Astrocyte (in vitro differentiated cells and primary cell): ENCODE measurements at regions not wholly inside any gene's neighbourhood (a gene's known extent, or its start where the extent isn't known, plus 50 kb on each side); places are given as distances from the start of the nearest gene placed in this dataset.
"Not testable (repeated sequence)": the region's sequence is repeated elsewhere in the genome, so short reads cannot be mapped to it uniquely, and the experiment has no call there.

ENCODE experiments used
- DNase-seq: peaks from one replicate; pipeline ENCODE4 v3.0.0-alpha.2; 2010; ENCODE audit warnings: low read depth
- FAIRE-seq: peaks from 2 replicates; lab custom pipeline; 2011; peaks lifted over from hg19 to GRCh38; lab: Jason Lieb, UNC
- H2AFZ ChIP-seq: 2 replicates; pipeline ENCODE4 v1.6.0; 2012; ENCODE audit warnings: low read depth, low read length, inconsistent platforms
- H3K27ac ChIP-seq: 2 replicates; pipeline ENCODE4 v1.5.1; 2011; ENCODE audit warnings: low read depth, low read length, inconsistent platforms
- H3K27me3 ChIP-seq: 2 replicates; pipeline ENCODE4 v1.6.0; 2011; ENCODE audit warnings: low read length, inconsistent platforms; ENCODE audit not compliant: insufficient read depth
- H3K36me3 ChIP-seq: 2 replicates; pipeline ENCODE4 v1.5.1; 2011; ENCODE audit warnings: low read length, inconsistent platforms; ENCODE audit not compliant: insufficient read depth
- H3K4me1 ChIP-seq: 2 replicates; pipeline ENCODE4 v1.5.1; 2011; ENCODE audit warnings: low read length, inconsistent platforms; ENCODE audit not compliant: insufficient read depth
- H3K4me2 ChIP-seq: 2 replicates; pipeline ENCODE4 v1.6.0; 2012; ENCODE audit warnings: low read length, inconsistent platforms
- H3K4me3 ChIP-seq: 2 replicates; pipeline ENCODE4 v1.5.1; 2011; ENCODE audit warnings: low read depth, mild to moderate bottlenecking, low read length, inconsistent platforms; ENCODE audit not compliant: insufficient read depth
- H3K79me2 ChIP-seq: 2 replicates; pipeline ENCODE4 v1.6.0; 2012; ENCODE audit warnings: mild to moderate bottlenecking, low read length, inconsistent platforms; ENCODE audit not compliant: insufficient read depth
- H3K9ac ChIP-seq: 2 replicates; pipeline ENCODE4 v1.6.0; 2012; ENCODE audit warnings: mild to moderate bottlenecking, low read length, inconsistent platforms
- H3K9me3 ChIP-seq: 2 replicates; pipeline ENCODE4 v1.5.1; 2012; ENCODE audit warnings: low read depth, mild to moderate bottlenecking, low read length, inconsistent platforms; ENCODE audit not compliant: insufficient read depth
- H4K20me1 ChIP-seq: 2 replicates; pipeline ENCODE4 v1.6.0; 2012; ENCODE audit warnings: low read length, inconsistent platforms; ENCODE audit not compliant: insufficient read depth
- H3K27ac Mint-ChIP-seq: one replicate; pipeline ENCODE4 v1.8.0; 2021; ENCODE audit warnings: mild to moderate bottlenecking, mixed read lengths; ENCODE audit not compliant: unreplicated experiment
- H3K27me3 Mint-ChIP-seq: one replicate; pipeline ENCODE4 v1.8.0; 2021; ENCODE audit warnings: low read depth, mixed read lengths; ENCODE audit not compliant: unreplicated experiment
- H3K36me3 Mint-ChIP-seq: one replicate; pipeline ENCODE4 v1.8.0; 2021; ENCODE audit warnings: low read depth, mixed read lengths; ENCODE audit not compliant: unreplicated experiment
- H3K4me1 Mint-ChIP-seq: one replicate; pipeline ENCODE4 v1.8.0; 2021; ENCODE audit warnings: low read depth, mixed read lengths; ENCODE audit not compliant: unreplicated experiment
- H3K4me3 Mint-ChIP-seq: one replicate; pipeline ENCODE4 v1.8.0; 2021; ENCODE audit warnings: mild to moderate bottlenecking, moderate library complexity, mixed read lengths; ENCODE audit not compliant: unreplicated experiment
- H3K9me3 Mint-ChIP-seq: one replicate; pipeline ENCODE4 v1.8.0; 2021; ENCODE audit warnings: mild to moderate bottlenecking, mixed read lengths; ENCODE audit not compliant: unreplicated experiment
- EZH2 ChIP-seq: IDR thresholded peaks from 2 replicates; pipeline ENCODE4 v1.6.1; 2012; ENCODE audit warnings: mild to moderate bottlenecking, low read length, inconsistent platforms; ENCODE audit not compliant: insufficient read depth
- TF ChIP-seq, protein P1 (sequence below): IDR thresholded peaks from 2 replicates; pipeline ENCODE4 v1.5.1; 2011; ENCODE audit warnings: low read depth, mild to moderate bottlenecking, inconsistent platforms, low read length, moderate library complexity; ENCODE audit not compliant: insufficient read depth

DNA sequence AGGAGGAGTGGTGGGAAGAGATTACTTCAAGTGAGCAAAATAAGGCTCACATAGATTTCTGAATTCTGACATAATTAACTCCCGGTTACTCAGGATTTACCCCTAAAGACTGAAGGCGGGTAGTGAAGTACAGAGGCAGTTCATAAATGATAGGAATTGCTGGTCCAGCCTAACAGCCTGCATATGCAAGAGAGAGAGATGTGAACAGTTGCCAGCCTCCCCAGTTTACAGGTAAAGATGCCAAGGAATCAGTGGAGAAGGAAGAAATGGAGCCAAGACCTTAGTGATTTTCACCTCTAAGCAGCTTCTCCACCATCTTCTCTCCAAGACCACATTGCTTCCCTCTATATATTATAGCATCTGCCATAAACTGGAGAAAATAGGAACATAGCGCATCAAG is 91.8 kb upstream of the THUMPD2 start:
- Histone ChIP-seq H3K4me1 (peaks cover 23% of the 10 kb centered on the region), H3K79me2 (no peaks in the 10 kb centered on the region), H3K4me3 (no peak overlapping the region), H3K27me3 (no peaks in the 10 kb centered on the region), H3K9ac (peak overlapping the region; percentile 12), H3K4me2 (peak overlapping the region; percentile 68), H3K36me3 (no peaks in the 10 kb centered on the region), H2AFZ (no peak overlapping the region), H4K20me1 (no peaks in the 10 kb centered on the region), H3K9me3 (no peaks in the 10 kb centered on the region), H3K27ac (peak overlapping the region; percentile 67)
- Mint-ChIP-seq H3K27me3 (no peaks in the 10 kb centered on the region), H3K36me3 (peaks cover 2% of the 10 kb centered on the region), H3K27ac (peak overlapping the region; percentile 27), H3K9me3 (peaks cover 4% of the 10 kb centered on the region), H3K4me1 (peaks cover 30% of the 10 kb centered on the region), H3K4me3 (no peak overlapping the region)
- no peak for TF ChIP-seq EZH2
- TF ChIP-seq, protein P1, sequence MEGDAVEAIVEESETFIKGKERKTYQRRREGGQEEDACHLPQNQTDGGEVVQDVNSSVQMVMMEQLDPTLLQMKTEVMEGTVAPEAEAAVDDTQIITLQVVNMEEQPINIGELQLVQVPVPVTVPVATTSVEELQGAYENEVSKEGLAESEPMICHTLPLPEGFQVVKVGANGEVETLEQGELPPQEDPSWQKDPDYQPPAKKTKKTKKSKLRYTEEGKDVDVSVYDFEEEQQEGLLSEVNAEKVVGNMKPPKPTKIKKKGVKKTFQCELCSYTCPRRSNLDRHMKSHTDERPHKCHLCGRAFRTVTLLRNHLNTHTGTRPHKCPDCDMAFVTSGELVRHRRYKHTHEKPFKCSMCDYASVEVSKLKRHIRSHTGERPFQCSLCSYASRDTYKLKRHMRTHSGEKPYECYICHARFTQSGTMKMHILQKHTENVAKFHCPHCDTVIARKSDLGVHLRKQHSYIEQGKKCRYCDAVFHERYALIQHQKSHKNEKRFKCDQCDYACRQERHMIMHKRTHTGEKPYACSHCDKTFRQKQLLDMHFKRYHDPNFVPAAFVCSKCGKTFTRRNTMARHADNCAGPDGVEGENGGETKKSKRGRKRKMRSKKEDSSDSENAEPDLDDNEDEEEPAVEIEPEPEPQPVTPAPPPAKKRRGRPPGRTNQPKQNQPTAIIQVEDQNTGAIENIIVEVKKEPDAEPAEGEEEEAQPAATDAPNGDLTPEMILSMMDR: no peak
- FAIRE-seq: no peak
- no peak for DNase-seq

DNA sequence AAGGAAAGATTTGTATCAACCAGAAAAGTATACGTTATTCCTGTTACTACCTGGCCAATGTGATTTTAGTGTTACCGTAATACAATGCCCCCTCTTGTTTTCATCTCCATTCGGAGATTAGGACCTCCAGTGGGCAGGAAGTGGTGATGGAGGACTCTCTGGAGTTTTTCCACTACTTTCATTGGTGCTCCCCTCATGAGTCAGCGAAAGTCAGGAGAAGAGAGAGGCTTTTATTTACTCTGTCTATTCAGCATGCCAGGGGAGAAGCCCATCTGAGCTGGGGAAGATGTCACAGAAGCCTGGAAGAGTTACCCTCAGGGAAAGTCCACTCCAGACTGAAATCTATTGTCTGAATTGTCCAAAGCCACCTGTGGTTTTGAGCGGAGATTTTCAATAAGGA is 88.2 kb upstream of the THUMPD2 start:
- H3K36me3 ChIP-seq: no peaks in the 10 kb centered on the region
- Mint-ChIP-seq H3K9me3 (peaks cover 4% of the 10 kb centered on the region), H3K27me3 (no peaks in the 10 kb centered on the region), H3K4me3 (no peak overlapping the region), H3K4me1 (peaks cover 21% of the 10 kb centered on the region), H3K36me3 (no peaks in the 10 kb centered on the region), H3K27ac (no peak overlapping the region)
- no peak for DNase-seq
- TF ChIP-seq EZH2: no peak
- TF ChIP-seq, protein P1: no peak
- no peak overlapping the region for H3K27ac ChIP-seq
- no peak overlapping the region for H3K4me2 ChIP-seq
- no peaks in the 10 kb centered on the region for H3K9me3 ChIP-seq
- peaks cover 16% of the 10 kb centered on the region for H3K4me1 ChIP-seq
- no peaks in the 10 kb centered on the region for H3K27me3 ChIP-seq
- no peaks in the 10 kb centered on the region for H3K79me2 ChIP-seq
- no peak overlapping the region for H2AFZ ChIP-seq
- no peak overlapping the region for H3K9ac ChIP-seq
- no peak overlapping the region for H3K4me3 ChIP-seq
- no peaks in the 10 kb centered on the region for H4K20me1 ChIP-seq
- FAIRE-seq: no peak

DNA sequence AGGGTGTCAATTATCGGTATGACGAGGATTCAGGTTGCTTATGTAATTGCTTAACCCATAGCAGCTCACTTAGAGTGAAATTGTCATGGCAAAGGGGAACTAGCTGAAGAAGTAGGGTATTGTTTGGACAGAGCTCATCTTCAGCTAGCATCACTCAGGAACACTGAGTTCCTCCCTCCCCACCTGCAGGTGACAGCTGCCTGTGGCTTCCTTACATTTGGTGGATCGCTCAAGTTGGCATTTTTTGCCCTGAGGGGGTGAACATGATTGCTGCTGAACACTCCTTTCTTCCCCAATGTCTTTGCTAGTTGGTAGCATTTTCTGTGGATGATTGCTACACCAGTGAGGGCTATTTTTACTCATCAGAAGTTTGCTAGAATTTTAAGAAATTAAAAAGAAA is 86.7 kb upstream of the THUMPD2 start:
- no peaks in the 10 kb centered on the region for H3K36me3 Mint-ChIP-seq
- H3K9me3 ChIP-seq: no peaks in the 10 kb centered on the region
- H3K9ac ChIP-seq: no peak overlapping the region
- no peaks in the 10 kb centered on the region for H3K36me3 ChIP-seq
- H3K27me3 Mint-ChIP-seq: no peaks in the 10 kb centered on the region
- no peak overlapping the region for H3K27ac ChIP-seq
- no peak overlapping the region for H3K4me3 Mint-ChIP-seq
- H4K20me1 ChIP-seq: no peaks in the 10 kb centered on the region
- no peak overlapping the region for H3K4me2 ChIP-seq
- no peak overlapping the region for H3K27ac Mint-ChIP-seq
- peaks cover 9% of the 10 kb centered on the region for H3K4me1 Mint-ChIP-seq
- no peaks in the 10 kb centered on the region for H3K27me3 ChIP-seq
- DNase-seq (no peak), FAIRE-seq (no peak)
- peaks cover 7% of the 10 kb centered on the region for H3K4me1 ChIP-seq
- H3K4me3 ChIP-seq: no peak overlapping the region
- TF ChIP-seq, protein P1: no peak
- no peak for TF ChIP-seq EZH2
- H2AFZ ChIP-seq: no peak overlapping the region
- H3K79me2 ChIP-seq: no peaks in the 10 kb centered on the region
- H3K9me3 Mint-ChIP-seq: peaks cover 4% of the 10 kb centered on the region

DNA sequence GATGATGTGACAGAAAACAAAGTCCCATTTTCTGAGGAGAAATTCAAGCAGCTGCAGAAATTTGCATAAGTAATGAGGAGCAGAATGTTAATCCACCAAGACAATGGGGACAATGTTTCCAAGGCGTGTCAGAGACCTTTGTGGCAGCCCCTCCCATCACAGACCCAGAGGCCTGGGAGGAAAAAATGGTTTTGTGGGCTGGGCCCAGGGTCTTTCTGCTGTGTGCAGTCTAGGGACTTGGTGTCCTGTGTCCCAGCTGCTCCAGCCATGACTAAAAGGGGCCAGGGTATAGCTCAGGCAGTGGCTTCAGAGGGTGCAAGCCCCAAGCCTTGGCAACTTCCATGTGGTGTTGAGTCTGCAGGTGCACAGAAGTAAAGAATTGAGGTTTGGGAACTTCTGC is 84.6 kb upstream of the THUMPD2 start:
- H3K27me3 ChIP-seq, H3K9me3 ChIP-seq, FAIRE-seq, H3K27ac ChIP-seq, H3K79me2 ChIP-seq, H3K4me3 ChIP-seq, H3K27ac Mint-ChIP-seq, H4K20me1 ChIP-seq, H3K36me3 ChIP-seq, H2AFZ ChIP-seq, H3K4me3 Mint-ChIP-seq, H3K27me3 Mint-ChIP-seq, H3K36me3 Mint-ChIP-seq, H3K9ac ChIP-seq, H3K9me3 Mint-ChIP-seq, H3K4me1 ChIP-seq, DNase-seq, H3K4me1 Mint-ChIP-seq, H3K4me2 ChIP-seq: not testable (repeated sequence)
